GM19372 (cell line): ENCODE measurements at regions not wholly inside any gene's neighbourhood (a gene's known extent, or its start where the extent isn't known, plus 50 kb on each side); places are given as distances from the start of the nearest gene placed in this dataset.

Experiments
- ATAC-seq: cut with Tn5 transposase; IDR thresholded peaks from one replicate; pipeline ENCODE4 v1.9.1; 2021; ENCODE audit warnings: mild to moderate bottlenecking, low read depth, moderate library complexity; ENCODE audit not compliant: unreplicated experiment

DNA sequence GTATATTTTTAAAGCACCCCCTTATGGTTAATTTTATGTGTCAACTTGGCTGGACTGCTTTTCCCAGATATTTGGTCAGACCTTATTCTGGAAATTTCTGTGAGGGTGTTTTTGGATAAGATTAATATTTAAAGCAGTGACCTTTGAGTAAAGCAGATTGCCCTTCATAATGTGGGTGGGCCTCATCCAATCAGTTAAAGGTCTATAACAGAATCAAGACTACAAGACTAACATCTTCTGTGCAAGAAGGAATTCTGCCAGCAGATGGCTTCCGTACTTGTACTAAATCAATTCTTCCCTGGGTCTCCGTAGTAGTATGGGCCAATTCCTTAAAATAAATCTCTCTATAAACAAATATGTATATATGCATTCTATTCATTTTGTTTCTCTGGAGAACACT is 257.6 kb downstream of the ETNK1 start:
- no peak for ATAC-seq

- no peak for ATAC-seq
These were observed 268.9 kb downstream of the ETNK1 start for GRCh38 chr12:22893878-22894277.

GRCh38 chr12:22899184-22899583 is 274.2 kb downstream of the ETNK1 start:
- no peak for ATAC-seq

DNA sequence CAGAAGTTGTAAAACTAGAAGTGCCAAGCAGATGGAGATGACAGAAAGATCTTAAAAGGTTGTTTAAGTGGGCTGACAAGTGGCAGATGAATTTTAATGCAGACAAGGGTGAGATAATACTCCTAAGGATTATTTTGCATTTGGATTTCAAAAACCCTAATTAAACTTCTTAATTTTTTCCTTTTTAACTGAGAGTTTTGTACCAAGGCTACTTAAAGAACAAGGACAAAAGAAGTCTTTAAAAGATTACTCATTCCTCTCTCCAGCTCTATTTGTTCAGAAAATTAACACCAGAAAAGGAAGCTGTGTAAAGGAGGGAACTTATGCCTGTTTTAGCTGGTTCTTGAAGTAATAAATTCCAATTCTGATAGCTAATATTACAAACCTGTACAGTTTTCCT is 275.4 kb downstream of the ETNK1 start:
- ATAC-seq: no peak

GRCh38 chr12:22904485-22904884 is 279.5 kb downstream of the ETNK1 start:
- no peak for ATAC-seq

- ATAC-seq: no peak
These were observed 291.3 kb downstream of the ETNK1 start for GRCh38 chr12:22916241-22916640.

DNA sequence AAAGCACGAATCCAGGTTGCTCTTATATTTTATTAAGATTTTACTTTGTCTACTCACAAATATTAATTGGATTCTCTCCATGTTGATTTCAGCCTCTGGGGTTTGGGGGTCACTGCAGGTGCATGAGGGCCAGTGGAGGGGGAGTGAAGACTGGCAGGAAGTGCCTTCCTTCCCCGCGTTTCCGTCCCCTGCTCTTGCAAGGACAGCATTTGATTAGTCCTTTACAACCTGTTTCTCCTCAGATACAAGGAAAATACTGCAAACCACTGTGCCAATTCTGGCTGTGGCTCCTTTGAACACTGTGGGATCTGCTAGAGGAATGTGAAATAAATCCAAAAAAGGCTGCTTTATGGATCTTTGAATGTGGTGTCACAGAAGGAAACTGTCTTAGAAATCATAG is 291.8 kb downstream of the ETNK1 start:
- ATAC-seq: no peak

DNA sequence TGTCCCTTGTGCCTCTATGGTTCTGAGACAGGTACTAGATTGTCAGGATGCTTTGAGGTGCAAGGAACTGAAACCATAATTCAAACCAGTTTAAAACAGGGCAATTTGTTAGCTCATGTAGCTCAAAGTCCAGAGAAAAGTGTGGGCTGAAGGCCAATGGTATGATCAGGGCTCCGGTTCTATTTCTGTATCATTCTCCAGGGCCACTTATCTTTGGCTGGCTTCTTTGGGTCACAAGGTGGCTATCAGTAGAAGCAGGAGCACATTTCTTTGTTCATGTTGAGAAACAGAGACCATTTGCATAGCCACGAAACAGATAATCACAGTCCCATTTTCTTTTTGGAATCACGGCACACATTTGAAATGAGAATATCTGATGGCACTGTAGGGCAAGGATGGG is 294.9 kb downstream of the ETNK1 start:
- ATAC-seq: no peak

DNA sequence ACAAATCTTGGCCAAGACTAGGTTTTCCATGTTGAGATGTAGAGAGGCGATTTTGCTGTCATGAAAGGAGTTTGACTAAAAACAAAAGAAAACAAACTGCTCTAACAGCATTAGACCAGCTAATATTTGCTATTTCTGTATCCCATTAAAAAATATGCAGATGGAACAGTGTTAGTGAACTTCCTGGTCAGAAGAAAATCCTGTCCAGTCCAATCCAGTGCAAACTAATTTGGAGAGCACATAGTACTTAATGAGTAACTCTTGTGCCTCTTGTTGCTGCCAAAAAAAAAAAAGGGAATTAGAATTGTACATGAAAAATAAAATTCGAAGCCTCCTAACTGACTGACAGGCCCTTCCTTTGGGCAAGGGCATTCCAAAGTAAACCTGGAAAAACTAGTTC is 298.8 kb downstream of the ETNK1 start:
- no peak for ATAC-seq

DNA sequence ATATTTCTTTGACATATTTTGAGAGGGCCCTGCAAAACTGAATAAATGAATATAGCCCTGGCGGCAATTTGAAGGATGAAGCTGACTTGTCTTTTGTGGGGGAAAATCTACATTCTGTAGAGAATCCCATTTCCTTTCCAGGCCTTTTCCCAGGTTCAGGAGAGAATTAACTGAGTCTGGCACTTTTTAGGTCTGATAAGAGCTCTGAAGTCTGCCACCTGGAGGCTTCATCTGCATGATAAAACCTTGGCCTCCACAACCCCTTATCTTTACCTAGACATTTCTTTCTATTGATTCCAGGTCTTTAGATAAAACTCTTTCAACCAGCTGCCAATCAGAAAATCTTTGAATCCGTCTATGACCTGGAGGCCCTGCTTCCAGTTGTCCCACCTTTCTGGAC is 299.4 kb downstream of the ETNK1 start:
- ATAC-seq: no peak

DNA sequence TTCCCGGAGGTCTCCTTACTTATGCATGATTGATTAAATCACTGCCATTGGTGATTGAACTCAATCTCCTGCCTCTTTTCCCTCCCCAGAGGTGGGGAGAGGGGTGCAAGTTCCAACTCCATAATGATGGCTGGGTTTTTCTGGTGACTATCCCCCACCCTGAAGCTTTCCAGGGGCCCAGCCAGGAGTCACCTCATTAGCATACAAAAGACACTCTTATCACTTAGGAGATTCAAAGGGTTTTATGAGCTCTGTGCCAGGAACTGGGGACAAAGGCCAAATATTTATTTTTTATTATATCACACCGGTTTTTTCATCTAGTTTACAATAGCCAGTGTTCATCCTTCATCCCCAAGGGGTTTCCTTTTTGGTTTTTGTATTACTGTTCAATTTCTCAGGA is 300.7 kb downstream of the ETNK1 start:
- ATAC-seq: no peak

- ATAC-seq: no peak
These were observed 307.5 kb downstream of the ETNK1 start for GRCh38 chr12:22932431-22932830.

GRCh38 chr12:22935090-22935489 is 310.1 kb downstream of the ETNK1 start:
- no peak for ATAC-seq

- no peak for ATAC-seq
These were observed 310.5 kb downstream of the ETNK1 start for GRCh38 chr12:22935501-22935900.

DNA sequence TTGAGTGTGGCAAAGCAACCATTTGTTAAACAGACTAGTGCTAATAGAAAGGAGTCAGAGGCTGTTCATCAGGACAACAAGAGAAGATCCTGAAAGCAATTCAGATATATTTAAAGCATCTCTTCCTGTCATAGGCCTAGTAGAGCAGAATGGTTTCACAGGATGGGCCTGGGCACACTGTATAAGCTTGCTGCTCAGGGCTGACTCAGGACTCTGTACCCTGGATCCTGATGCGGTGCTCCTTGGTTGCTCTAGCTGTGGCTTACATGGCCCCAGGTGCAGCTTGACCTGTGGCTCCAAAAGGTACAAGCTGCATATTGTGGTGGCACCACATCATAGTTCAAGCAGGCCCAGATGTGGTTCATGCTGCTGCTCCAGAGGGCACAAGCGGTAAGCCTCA is 313.4 kb downstream of the ETNK1 start:
- no peak for ATAC-seq

DNA sequence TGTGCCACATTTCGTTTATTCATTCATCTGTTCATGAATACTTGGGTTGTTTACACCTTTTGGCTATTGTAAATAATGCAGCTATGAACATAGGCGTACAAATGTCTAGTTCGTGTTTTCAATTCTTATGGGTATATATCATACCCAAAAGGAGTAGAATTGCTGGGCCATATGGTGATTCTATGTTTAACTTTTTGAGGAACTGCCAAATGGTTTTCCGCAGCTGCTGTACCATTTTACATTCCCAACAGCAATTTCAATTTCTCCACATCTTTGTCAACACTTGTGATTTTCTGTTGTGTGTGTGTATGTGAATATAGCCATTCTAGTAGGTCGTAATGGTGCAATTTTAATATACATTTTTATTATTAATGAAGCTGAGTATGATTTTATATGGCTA is 326.2 kb downstream of the ETNK1 start:
- no peak for ATAC-seq

- ATAC-seq: no peak
These were observed 331.7 kb downstream of the ETNK1 start for GRCh38 chr12:22956690-22957089.

- no peak for ATAC-seq
These were observed 342.2 kb downstream of the ETNK1 start for GRCh38 chr12:22967171-22967570.

GRCh38 chr12:22969521-22969920 is 344.6 kb downstream of the ETNK1 start:
- ATAC-seq: no peak

DNA sequence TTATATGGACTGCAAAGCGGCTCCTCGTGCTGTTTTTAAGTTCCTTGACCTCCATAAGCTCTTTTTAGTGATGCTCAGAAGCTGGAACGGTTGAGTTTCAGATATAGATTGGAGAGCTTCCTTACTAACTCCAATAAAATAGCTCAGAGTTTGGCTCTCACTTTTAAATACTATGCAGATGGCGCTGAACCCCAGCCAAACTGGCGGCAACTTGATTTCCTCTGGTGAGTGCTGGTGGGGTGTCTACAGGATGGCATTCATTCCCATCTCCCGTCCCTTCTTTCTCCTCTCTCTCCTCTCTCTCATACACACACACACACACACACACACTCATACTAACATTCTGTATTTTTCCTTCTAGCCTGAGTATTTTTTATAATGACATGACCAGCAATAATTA is 346.3 kb downstream of the ETNK1 start:
- no peak for ATAC-seq

DNA sequence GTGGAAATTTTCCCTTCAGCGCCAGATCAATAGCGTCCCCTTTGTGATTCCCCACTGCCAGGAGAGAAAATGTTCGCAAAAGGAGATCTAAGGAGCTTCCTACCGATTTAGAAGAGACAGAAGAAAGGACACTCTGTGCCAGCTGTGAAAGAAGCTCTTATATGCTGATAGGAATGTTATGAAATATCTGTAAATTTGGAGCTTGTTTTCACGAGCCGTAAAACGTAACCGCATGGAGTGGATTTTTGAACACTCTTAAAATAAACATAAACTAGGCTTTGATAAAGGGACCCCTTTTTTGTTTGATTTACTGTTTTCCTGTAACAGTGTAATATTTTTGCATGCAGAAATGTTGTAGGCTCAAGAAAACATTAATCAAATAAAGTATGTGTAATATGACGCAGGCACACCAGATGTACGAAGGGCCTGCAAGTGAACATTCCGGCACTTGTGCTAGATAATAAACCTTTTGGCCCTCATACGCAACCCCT is 346.8 kb downstream of the ETNK1 start:
- no peak for ATAC-seq

GRCh38 chr12:22974865-22975264 is 349.9 kb downstream of the ETNK1 start:
- ATAC-seq: no peak

GRCh38 chr12:22978962-22979361 is 354.0 kb downstream of the ETNK1 start:
- ATAC-seq: no peak
